GM11168 (cell line): ENCODE measurements at regions not wholly inside any gene's neighbourhood (a gene's known extent, or its start where the extent isn't known, plus 50 kb on each side); places are given as distances from the start of the nearest gene placed in this dataset.

Experiments used
- in situ Hi-C: fragments of 300-500 bp; cut with MboI; formaldehyde crosslinking; loops from one replicate; pipeline ENCODE4 v1.12.0; 2022; ENCODE audit warnings: low sequenced_read_pairs; ENCODE audit not compliant: unreplicated experiment

DNA sequence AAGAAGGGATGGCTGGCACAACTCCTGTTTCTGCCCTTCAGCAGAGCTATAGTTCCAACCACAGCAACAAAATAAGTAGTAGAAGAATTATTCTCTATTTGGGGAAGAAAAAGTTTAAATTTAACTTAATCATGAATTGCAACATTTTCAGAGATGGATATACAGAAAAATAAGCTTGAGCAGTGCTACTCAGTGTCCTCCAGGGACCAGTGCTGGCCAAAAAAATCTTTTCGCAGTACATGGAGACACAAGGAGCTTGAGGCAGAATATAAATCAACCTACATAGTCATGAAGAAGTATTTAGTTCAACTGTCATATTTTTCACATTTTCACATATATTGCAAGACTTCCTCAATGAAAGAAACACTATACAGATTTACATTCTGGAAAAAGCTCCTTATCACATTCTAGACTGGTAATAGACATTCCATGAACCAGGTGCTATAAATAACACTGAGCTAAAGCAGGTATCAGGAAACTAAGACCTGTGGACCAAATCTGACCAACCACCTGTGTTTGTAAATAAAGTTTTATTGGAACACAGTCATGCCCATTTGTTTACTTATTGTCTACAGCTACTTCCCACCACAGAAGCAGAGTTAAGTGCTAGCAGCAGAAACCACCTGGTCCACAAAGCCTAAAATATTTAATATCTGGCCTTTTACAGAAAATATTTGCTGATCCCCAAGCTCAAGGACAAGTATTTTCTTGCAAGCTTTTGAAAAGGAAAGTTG is 101.9 kb downstream of the RGS21 start:
- in situ Hi-C loops = no loop called here

DNA sequence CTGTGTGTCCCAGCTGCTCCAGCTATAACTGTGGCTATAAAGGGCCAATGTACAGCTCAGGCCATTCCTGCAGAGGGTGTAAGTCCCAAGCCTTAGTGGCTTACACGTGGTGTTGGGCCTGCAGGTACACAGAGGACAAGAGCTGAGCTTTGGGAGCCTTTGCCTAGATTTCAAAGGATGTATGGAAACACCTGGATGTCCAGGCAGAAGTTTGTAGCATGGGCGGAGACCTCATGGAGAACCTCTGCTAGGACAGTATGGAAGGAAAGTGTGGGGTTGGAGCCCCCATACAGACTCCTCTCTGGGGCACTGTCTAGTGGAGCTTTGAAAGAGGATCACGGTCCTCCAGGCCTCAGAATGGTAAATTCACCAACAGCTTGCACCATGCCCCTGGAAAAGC is 113.9 kb downstream of the RGS21 start:
- in situ Hi-C loops = no loop called here

- in situ Hi-C loops = no loop called here
These were observed 118.9 kb downstream of the RGS21 start for GRCh38 chr1:192435704-192436103.

- in situ Hi-C loops = no loop called here
These were observed 119.8 kb downstream of the RGS21 start for GRCh38 chr1:192436441-192437078.

- in situ Hi-C loops = no loop called here
These were observed 121.9 kb downstream of the RGS21 start for GRCh38 chr1:192438737-192439136.

- in situ Hi-C loops = no loop called here
These were observed 122.7 kb downstream of the RGS21 start for GRCh38 chr1:192439373-192440025.

DNA sequence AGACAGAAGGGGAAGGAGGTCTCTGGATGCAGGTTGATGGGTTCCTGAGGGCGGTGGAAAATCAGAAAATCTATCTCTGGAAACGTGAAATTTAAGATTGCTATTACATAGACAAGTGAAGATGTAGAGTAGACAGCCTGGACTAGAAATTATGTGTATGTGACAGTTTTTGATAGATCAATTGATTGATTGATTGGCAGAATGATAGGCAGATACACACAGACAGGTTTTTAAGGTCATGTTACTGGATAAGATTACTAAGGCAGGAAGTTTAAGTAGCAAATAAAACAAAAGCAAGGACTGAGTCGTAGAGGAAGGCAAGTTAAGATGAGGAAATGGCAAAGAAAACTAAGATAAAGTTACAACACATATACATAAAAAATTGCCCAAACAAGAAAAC is 124.7 kb downstream of the RGS21 start:
- in situ Hi-C loops = no loop called here

- in situ Hi-C loops = no loop called here
These were observed 125.9 kb downstream of the RGS21 start for GRCh38 chr1:192442736-192443135.

DNA sequence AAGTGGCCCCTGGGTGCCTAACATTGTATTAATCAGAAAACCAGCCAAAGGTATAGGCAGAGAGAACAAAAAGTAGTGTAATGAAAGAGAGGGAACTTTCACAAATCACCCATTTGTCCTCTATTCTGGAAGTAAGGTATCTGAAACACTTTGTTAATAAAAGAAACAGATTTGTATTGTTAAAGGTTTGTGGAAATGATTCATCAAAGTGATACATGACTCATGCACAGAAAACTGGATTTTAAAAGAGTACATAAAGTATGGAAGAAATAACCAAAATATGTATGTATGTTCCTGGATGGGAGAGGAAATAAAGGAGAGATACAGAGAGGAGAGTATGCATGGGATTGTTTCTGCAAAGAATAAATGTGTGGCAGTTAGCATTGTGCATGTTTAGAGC is 126.8 kb downstream of the RGS21 start:
- in situ Hi-C loops = no loop called here

- in situ Hi-C loops = no loop called here
These were observed 128.4 kb downstream of the RGS21 start for GRCh38 chr1:192445241-192445640.

- in situ Hi-C loops = no loop called here
These were observed 129.2 kb downstream of the RGS21 start for GRCh38 chr1:192445839-192446489.

- in situ Hi-C loops = no loop called here
These were observed 127.5 kb upstream of the RGS1 start for GRCh38 chr1:192448026-192448578.

DNA sequence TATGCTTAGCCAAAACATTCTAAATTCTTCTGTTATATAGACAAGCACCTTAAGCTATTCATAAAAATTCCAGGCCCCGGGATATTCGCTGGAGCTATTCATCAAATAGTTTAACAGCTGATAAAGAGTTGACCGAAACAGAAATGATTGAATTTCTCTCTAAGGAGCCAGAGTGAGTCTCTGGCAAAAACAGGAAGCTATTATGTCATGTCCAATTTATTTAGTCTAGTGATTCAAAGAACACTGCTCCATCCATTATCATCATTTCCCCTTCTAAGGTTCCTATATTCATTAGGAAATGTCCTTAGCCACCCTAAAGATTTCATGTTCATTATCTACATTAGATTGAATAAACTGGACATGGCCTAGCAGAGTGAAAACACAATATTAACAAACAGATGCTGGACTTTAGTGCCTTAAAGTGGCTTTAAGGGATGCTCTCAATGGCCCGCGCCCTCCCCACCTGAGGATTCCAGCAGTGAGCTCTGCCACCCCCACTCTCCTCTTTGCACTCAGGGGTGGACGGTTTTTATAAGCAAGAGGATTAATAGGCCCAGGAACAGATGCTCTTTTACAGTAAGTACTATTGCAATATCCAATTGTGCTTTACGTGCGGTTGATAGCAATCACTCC is 122.1 kb upstream of the RGS1 start:
- in situ Hi-C loops = loop anchor here (25.0 kb wide), 1 partner anchor 334 kb away; no protein-coding TSS in a partner anchor

DNA sequence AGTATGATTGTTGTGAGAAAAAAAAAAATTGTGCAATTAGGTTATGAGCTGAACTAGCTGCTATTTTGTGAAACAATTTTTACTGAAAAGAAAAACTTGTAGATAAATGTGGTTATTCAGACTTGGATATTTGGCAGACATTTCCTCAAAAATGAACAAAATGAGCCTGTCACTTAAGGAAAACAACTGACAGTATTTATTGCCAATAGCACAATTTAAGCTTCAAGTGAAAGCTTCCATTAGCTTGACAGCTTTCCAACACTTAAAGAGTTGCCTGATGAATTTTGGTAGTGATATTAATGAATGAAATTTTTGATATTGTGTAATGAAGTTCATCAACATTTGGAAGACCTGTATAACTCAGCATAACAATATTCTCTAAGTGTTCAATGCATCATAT is 116.1 kb upstream of the RGS1 start:
- in situ Hi-C loops = loop anchor here (25.0 kb wide), 1 partner anchor 328 kb away; no protein-coding TSS in a partner anchor

DNA sequence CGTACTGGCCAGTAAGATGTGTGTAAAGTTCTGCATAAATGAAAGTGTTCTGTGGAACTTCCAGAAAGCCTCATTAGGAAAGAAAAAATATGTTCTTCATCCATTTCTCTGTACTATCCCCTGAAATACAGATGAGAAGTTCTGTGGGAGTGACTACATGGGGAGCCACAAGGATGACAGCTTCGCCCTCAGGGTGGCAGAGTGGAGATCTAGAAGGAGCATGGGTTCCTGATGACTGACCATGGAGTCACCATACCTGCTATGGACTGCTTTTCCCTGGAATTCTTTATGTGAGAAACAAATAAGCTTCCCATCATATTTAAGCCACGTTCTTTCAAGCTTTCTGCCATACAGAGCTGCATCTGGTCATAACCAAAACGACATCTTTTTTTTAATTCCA is 113.9 kb upstream of the RGS1 start:
- in situ Hi-C loops = loop anchor here (25.0 kb wide), 1 partner anchor 326 kb away; no protein-coding TSS in a partner anchor

GRCh38 chr1:192462616-192463015 is 113.0 kb upstream of the RGS1 start:
- in situ Hi-C loops = loop anchor here (25.0 kb wide), 1 partner anchor 325 kb away; no protein-coding TSS in a partner anchor

- in situ Hi-C loops = loop anchor here (25.0 kb wide), 1 partner anchor 324 kb away; no protein-coding TSS in a partner anchor
These were observed 111.9 kb upstream of the RGS1 start for GRCh38 chr1:192463661-192464060.

DNA sequence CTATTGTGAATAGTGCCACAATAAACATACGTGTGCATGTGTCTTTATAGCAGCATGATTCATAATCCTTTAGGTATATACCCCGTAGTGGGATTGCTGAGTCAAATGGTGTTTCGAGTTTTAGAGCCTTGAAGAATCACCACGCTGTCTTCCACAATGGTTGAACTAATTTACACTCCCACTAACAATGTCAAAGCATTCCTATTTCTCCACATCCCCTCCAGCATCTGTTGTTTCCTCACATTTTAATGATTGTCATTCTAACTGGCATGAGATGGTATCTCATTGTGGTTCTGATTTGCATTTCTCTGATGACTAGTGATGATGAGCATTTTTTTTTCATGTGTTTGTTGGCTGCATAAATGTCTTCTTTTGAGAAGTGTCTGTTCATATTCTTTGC is 110.4 kb upstream of the RGS1 start:
- in situ Hi-C loops = loop anchor here (25.0 kb wide), 1 partner anchor 322 kb away; no protein-coding TSS in a partner anchor

- in situ Hi-C loops = loop anchor here (10.0 to 25.0 kb wide), 3 partner anchors 131 to 541 kb away; no protein-coding TSS in a partner anchor
These were observed 101.4 kb upstream of the RGS1 start for GRCh38 chr1:192474080-192474683.
